Neural cell (in vitro differentiated cells): ENCODE measurements at regions not wholly inside any gene's neighbourhood (a gene's known extent, or its start where the extent isn't known, plus 50 kb on each side); places are given as distances from the start of the nearest gene placed in this dataset.
"Not testable (repeated sequence)": the region's sequence is repeated elsewhere in the genome, so short reads cannot be mapped to it uniquely, and the experiment has no call there.

Experiments used
- H2AFZ ChIP-seq: fragments of 200-600, 300-800 bp; sonication (generic), shearing (Covaris generic); 2 replicates; pipeline ENCODE4 v1.6.0; 2014; ENCODE audit warnings: low read depth, mild to moderate bottlenecking, antibody characterized with exemption, low read length, moderate library complexity
- H3F3A ChIP-seq: fragments of 200-600 bp; shearing (Covaris generic); 2 replicates; pipeline ENCODE4 v1.6.1; 2016; ENCODE audit warnings: mild to moderate bottlenecking, moderate library complexity, mixed read lengths, antibody characterized with exemption, low read length; ENCODE audit not compliant: insufficient read depth, poor library complexity, severe bottlenecking
- H3K27ac ChIP-seq: fragments of 200-600, 300-800 bp; sonication (generic), shearing (Covaris generic); 2 replicates; pipeline ENCODE4 v1.5.1; 2014; ENCODE audit warnings: mild to moderate bottlenecking, low read length, moderate library complexity
- H3K27me3 ChIP-seq: fragments of 300-800, 200-600 bp; sonication (generic), shearing (Covaris generic); 2 replicates; pipeline ENCODE4 v1.6.0; 2014; ENCODE audit warnings: mild to moderate bottlenecking, low read depth, low read length, moderate library complexity; ENCODE audit not compliant: insufficient read depth
- H3K36me3 ChIP-seq: fragments of 300-800, 200-600 bp; sonication (generic), shearing (Covaris generic); 2 replicates; pipeline ENCODE4 v1.5.1; 2014; ENCODE audit warnings: mild to moderate bottlenecking, antibody characterized with exemption, low read length, moderate library complexity; ENCODE audit not compliant: insufficient read depth
- H3K4me2 ChIP-seq: fragments of 300-800, 200-600 bp; sonication (generic), shearing (Covaris generic); 2 replicates; pipeline ENCODE4 v1.6.0; 2014; ENCODE audit warnings: mild to moderate bottlenecking, low read length
- H3K4me3 ChIP-seq: fragments of 300-800, 200-600 bp; sonication (generic), shearing (Covaris generic); 2 replicates; pipeline ENCODE4 v1.5.1; 2014; ENCODE audit warnings: mild to moderate bottlenecking, low read length, moderate library complexity
- H3K79me2 ChIP-seq: fragments of 200-600 bp; shearing (Covaris generic); replicated peaks from 2 replicates; pipeline ENCODE4 v1.6.0; 2014; ENCODE audit warnings: mild to moderate bottlenecking, low read length, moderate library complexity; ENCODE audit not compliant: insufficient read depth
- H3K9ac ChIP-seq: fragments of 300-800, 200-600 bp; sonication (generic), shearing (Covaris generic); 2 replicates; pipeline ENCODE4 v1.6.1; 2016; ENCODE audit warnings: mild to moderate bottlenecking, low read length, mixed read lengths
- H3K9me2 ChIP-seq: fragments of 200-600 bp; shearing (Covaris generic); 2 replicates; pipeline ENCODE4 v1.6.1; 2016; ENCODE audit warnings: mild to moderate bottlenecking, low read length, mixed read lengths; ENCODE audit not compliant: insufficient read depth
- H3K9me3 ChIP-seq: fragments of 200-600, 300-800 bp; sonication (generic), shearing (Covaris generic); 2 replicates; pipeline ENCODE4 v1.6.1; 2016; ENCODE audit warnings: mild to moderate bottlenecking, mixed run types, low read length, moderate library complexity, mixed read lengths
- H4K20me1 ChIP-seq: fragments of 200-600 bp; shearing (Covaris generic); 2 replicates; pipeline ENCODE4 v1.6.1; 2016; ENCODE audit warnings: mild to moderate bottlenecking, mixed run types; ENCODE audit not compliant: insufficient read depth
- CTCF ChIP-seq: fragments of 450-650 bp; IDR thresholded peaks from 2 replicates; pipeline ENCODE4 v1.5.1; 2014; ENCODE audit warnings: antibody characterized with exemption, mild to moderate bottlenecking, moderate library complexity; ENCODE audit not compliant: poor library complexity, severe bottlenecking
- EP300 ChIP-seq: fragments of 450-650 bp; conservative IDR thresholded peaks from 2 replicates; pipeline ENCODE4 v1.6.1; 2014; ENCODE audit warnings: antibody characterized with exemption, mild to moderate bottlenecking, moderate library complexity; ENCODE audit not compliant: poor library complexity, severe bottlenecking
- EZH2 ChIP-seq: fragments of 200-600, 300-800 bp; shearing (Covaris generic), sonication (generic); IDR thresholded peaks from 2 replicates; pipeline ENCODE4 v1.6.1; 2014; ENCODE audit warnings: antibody characterized with exemption, low read length, borderline replicate concordance, mild to moderate bottlenecking; ENCODE audit not compliant: insufficient read depth, poor library complexity, severe bottlenecking
- MXI1 ChIP-seq: fragments of 450-650 bp; conservative IDR thresholded peaks from 2 replicates; pipeline ENCODE4 v1.6.1; 2014; ENCODE audit warnings: antibody characterized with exemption, mild to moderate bottlenecking; ENCODE audit not compliant: poor library complexity, severe bottlenecking
- POLR2AphosphoS5 ChIP-seq: IDR thresholded peaks from 2 replicates; pipeline ENCODE4 v1.6.1; 2012
- RAD21 ChIP-seq: fragments of 450-650 bp; conservative IDR thresholded peaks from 2 replicates; pipeline ENCODE4 v1.6.1; 2014; ENCODE audit warnings: antibody characterized with exemption, mild to moderate bottlenecking, moderate library complexity
- SMC3 ChIP-seq: fragments of 450-650 bp; conservative IDR thresholded peaks from 2 replicates; pipeline ENCODE4 v1.6.1; 2014; ENCODE audit warnings: antibody characterized with exemption, mild to moderate bottlenecking, moderate library complexity; ENCODE audit not compliant: poor library complexity
- TAF1 ChIP-seq: IDR thresholded peaks from 2 replicates; pipeline ENCODE4 v1.6.1; 2012; ENCODE audit warnings: low read depth
- TF ChIP-seq, protein P1 (sequence below): IDR thresholded peaks from 2 replicates; pipeline ENCODE4 v1.6.1; 2012; ENCODE audit warnings: borderline replicate concordance

DNA sequence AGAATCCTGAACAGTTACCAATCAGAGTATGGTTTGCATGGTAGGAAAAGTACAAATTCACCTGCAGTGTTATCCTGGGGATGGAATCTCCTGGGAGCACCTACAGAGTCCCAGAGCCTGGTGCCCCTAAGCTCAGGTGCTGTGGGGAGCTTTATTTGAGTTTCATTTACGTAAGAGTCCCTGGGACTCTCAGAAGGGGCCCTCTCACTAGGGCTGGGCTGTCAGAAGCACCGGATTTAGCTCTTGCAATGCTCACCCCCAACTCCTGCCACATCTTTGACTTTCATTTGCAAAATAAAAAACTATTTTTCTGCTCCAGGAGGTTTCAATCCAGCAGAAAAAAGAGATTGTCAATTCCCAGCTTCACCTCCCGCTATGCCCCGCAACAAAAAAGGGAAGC is 569.8 kb upstream of the B3GAT1 start:
- Histone ChIP-seq H2AFZ (no peak overlapping the region), H3F3A (no peaks in the 10 kb centered on the region), H3K79me2 (no peaks in the 10 kb centered on the region), H3K27me3 (no peaks in the 10 kb centered on the region), H3K9me3 (no peaks in the 10 kb centered on the region), H3K36me3 (no peaks in the 10 kb centered on the region), H3K4me2 (no peak overlapping the region), H3K9ac (no peak overlapping the region), H4K20me1 (no peaks in the 10 kb centered on the region), H3K4me3 (no peak overlapping the region), H3K27ac (no peak overlapping the region), H3K9me2 (no peaks in the 10 kb centered on the region)
- TF ChIP-seq CTCF (no peak), SMC3 (no peak), EP300 (no peak), RAD21 (no peak), POLR2AphosphoS5 (no peak), TAF1 (no peak), MXI1 (no peak), EZH2 (no peak)
- TF ChIP-seq, protein P1, sequence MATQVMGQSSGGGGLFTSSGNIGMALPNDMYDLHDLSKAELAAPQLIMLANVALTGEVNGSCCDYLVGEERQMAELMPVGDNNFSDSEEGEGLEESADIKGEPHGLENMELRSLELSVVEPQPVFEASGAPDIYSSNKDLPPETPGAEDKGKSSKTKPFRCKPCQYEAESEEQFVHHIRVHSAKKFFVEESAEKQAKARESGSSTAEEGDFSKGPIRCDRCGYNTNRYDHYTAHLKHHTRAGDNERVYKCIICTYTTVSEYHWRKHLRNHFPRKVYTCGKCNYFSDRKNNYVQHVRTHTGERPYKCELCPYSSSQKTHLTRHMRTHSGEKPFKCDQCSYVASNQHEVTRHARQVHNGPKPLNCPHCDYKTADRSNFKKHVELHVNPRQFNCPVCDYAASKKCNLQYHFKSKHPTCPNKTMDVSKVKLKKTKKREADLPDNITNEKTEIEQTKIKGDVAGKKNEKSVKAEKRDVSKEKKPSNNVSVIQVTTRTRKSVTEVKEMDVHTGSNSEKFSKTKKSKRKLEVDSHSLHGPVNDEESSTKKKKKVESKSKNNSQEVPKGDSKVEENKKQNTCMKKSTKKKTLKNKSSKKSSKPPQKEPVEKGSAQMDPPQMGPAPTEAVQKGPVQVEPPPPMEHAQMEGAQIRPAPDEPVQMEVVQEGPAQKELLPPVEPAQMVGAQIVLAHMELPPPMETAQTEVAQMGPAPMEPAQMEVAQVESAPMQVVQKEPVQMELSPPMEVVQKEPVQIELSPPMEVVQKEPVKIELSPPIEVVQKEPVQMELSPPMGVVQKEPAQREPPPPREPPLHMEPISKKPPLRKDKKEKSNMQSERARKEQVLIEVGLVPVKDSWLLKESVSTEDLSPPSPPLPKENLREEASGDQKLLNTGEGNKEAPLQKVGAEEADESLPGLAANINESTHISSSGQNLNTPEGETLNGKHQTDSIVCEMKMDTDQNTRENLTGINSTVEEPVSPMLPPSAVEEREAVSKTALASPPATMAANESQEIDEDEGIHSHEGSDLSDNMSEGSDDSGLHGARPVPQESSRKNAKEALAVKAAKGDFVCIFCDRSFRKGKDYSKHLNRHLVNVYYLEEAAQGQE = no peak

DNA sequence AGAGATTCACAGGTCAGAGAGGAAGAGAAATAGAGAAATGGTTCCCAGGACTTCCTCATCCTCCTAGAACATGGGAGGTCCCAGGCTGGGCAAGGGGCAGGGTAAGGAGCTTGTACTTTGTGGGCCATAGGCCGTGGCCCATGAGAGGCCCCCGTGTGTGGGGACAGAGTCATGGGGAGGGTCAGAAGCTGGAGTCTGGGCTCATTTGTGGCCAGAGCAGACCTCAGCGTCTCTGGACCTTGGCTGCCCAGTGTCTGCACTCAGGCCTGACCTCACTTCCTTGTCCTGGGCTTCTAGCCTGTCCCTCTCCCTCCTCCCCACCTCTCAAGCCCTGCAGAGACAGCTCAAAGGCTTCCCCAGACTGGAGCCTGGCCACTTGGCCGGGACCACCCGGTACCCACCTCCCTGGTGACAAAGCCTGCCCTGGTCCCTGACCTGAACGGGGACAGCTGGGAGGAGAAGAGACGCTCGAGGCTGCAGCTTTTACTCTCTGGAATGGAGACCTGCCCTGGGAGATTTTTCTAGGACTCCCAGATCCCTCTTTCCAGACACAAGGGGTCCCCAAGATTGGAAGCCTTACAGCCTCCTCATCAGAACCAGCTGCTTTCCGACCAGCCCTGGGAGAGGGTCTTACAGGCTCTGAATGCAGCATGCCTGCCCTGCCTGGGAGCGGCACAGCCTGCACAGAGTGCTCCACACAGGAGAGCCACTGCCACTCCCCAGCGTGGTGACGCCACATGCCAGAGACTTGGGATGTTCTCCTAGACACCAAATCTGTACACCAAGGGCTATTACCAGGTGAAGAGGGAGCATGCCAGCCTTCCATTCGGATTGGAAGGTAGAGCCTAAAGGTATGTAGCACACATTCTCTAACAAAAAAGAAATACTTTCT is 569.0 kb upstream of the B3GAT1 start:
- no peak overlapping the region for H3K4me2 ChIP-seq
- no peaks in the 10 kb centered on the region for H3K9me2 ChIP-seq
- no peaks in the 10 kb centered on the region for H3K27me3 ChIP-seq
- H4K20me1 ChIP-seq = no peaks in the 10 kb centered on the region
- H3K9me3 ChIP-seq = no peaks in the 10 kb centered on the region
- no peak overlapping the region for H3K4me3 ChIP-seq
- H3K79me2 ChIP-seq = no peaks in the 10 kb centered on the region
- no peaks in the 10 kb centered on the region for H3F3A ChIP-seq
- H3K27ac ChIP-seq = no peak overlapping the region
- no peak for TF ChIP-seq TAF1
- H3K9ac ChIP-seq = no peak overlapping the region
- H3K36me3 ChIP-seq = no peaks in the 10 kb centered on the region
- H2AFZ ChIP-seq = no peak overlapping the region

GRCh38 chr11:134979089-134979457 is 567.0 kb upstream of the B3GAT1 start:
- not testable (repeated sequence) for H3F3A ChIP-seq, H3K27ac ChIP-seq, H3K79me2 ChIP-seq, H3K36me3 ChIP-seq, H3K4me3 ChIP-seq, H3K9ac ChIP-seq, H3K4me2 ChIP-seq, H3K9me2 ChIP-seq, H4K20me1 ChIP-seq, H2AFZ ChIP-seq, H3K9me3 ChIP-seq, H3K27me3 ChIP-seq
